ENCODE measurements at regions not wholly inside any gene's neighbourhood (a gene's known extent, or its start where the extent isn't known, plus 50 kb on each side); places are given as distances from the start of the nearest gene placed in this dataset.
"Not testable (repeated sequence)": the region's sequence is repeated elsewhere in the genome, so short reads cannot be mapped to it uniquely, and the experiment has no call there.

- FAIRE-seq = no peak
These were observed 102.7 kb upstream of the NREP start for GRCh38 chr5:111859533-111860270.

DNA sequence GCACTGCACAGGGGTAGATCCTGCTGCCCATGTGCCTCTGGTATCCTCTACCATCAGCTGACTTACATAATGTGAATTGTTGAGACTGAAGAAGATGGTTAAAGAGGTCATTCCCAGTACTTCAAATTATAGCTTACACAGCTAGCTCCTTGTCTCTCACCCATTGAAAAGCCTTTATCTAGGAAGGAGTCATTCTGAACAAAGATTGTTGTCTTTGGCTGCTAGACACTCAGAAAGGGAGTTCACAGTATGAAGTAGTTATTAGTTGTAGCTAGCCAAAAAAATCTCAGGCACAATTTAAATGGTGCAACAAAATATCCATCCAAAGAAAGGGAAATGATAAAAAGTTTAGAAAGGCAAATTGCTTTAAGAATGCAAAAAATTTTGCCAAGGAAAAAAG is 102.0 kb upstream of the NREP start:
- no peak for FAIRE-seq

GRCh38 chr5:111857623-111858022 is 100.6 kb upstream of the NREP start:
- FAIRE-seq = no peak

DNA sequence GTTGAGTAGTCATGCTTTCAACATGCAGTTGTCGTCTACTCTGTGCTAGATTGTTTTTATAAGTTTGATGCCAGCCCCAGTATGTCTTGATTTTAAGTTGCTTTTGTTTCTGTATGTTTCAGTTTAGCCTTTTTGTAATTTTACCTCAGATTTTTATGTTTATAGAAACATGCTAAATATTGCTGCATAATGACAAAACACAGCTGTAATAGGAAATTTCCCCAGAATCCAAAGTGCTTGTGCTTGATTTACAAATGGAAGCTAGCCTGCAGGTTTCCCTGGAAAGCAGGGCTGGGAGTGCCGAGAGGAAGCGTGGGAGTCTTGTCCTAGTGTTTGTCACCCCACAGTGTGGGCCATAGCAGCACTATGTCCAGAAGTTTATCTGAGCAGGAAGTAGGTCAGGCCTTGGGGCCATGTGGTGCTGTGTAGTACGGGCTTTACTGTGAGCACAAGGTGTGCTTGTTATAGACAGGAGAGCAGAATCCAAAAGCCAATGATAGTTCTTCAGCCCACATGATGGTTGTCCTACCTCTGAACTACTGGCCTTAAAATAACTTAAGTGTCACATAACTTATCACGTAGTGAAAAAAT is 100.0 kb upstream of the NREP start:
- no peak for FAIRE-seq

- FAIRE-seq = no peak
These were observed 98.4 kb upstream of the NREP start for GRCh38 chr5:111855356-111855755.

- FAIRE-seq = no peak
These were observed 97.2 kb upstream of the NREP start for GRCh38 chr5:111854186-111854585.

GRCh38 chr5:111853748-111854147 is 96.8 kb upstream of the NREP start:
- FAIRE-seq = no peak

DNA sequence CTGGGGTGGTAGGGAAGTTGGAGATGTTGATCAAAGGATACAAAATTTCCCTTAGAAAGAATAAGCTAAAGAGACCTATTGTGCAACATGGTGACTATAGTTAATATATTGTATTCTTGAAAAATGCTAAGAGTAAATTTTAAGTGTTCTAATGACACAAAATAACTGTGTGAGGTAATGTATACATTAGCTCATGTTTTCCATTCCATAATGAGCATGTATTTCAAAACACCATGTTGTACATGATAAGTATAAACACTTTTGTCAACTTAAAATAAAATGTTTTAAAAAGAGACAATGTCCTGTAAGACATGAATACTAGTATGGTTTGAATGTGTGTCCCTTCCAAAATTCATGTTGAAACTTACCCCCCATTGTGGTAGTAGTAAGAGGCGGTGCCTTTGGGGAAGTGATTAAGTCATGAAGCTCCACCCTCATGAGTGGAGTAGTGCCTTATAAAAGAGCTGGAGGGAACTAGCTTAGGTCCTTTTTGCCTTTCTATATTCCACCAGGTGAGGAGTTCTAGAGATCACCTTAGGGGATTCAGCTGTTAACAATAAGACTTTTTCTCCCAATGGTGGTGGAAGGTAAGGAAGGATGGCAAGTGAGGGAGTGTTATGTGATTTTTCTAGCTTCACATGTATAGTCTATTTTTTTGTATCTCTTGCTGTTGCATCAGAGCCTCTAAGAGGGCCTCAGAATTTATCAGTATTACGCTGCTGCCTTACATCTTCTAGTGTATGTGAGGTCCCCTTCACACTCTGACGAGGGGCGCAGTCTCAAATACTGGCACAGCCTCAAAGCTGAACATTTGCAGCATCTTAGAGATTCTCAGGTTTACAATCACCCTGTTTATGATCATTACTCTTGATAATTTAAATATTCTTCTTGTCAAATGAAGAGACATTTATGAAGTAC is 94.9 kb upstream of the NREP start:
- FAIRE-seq = no peak

DNA sequence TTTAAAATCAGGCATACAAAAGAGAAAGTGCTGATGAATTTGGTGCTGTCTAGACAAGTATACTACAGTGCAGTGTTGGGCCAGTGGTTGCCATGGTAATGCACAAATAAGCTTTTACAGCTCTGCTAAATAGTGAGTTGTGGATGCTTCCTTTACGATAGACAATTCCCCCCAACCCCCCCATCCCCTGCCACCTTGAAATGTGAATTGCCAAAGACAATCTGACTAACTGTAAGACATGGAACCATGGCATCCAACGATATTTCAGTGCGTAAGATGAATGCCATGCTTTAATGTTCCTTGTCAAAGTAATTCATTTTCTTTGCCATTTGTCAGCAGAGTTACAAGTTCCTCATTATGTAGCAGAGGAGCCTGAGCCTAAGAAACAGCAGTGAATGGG is 91.5 kb upstream of the NREP start:
- FAIRE-seq = no peak

GRCh38 chr5:111847052-111847925 is 90.3 kb upstream of the NREP start:
- FAIRE-seq = no peak

DNA sequence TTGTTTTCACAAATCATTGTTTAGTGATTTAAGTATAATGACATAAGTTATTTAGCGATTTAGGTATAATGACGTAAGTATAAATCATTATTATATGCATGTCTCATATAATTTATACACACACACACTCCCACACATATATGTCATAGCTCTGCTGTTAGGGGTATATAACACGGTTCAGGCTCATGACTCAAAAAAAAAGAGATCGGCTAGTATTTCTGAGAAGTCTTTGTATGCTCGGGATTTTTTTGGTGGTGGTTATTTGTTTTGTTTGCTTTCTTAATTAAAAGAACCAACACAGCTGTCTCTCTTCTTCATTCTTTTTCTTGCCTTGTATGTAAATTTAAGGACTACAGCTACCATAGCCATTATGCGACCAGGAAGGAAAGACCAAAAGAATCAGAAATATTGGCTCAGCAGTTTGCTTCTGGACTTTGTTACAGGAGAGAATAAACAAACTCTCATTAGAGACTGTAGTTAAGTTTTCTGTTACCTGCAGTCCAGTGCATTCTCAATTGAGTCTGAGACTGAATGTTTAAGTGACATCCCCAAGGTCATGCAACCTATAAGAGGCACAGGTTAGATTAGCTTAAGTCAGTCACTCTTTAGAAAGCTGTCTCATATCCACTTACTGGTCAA is 83.2 kb upstream of the NREP start:
- FAIRE-seq = no peak

- FAIRE-seq = no peak
These were observed 82.4 kb upstream of the NREP start for GRCh38 chr5:111839438-111839837.

GRCh38 chr5:111836426-111836825 is 79.4 kb upstream of the NREP start:
- no peak for FAIRE-seq

- FAIRE-seq = no peak
These were observed 78.1 kb upstream of the NREP start for GRCh38 chr5:111834926-111835599.

- FAIRE-seq = no peak
These were observed 73.3 kb upstream of the NREP start for GRCh38 chr5:111830333-111830732.

DNA sequence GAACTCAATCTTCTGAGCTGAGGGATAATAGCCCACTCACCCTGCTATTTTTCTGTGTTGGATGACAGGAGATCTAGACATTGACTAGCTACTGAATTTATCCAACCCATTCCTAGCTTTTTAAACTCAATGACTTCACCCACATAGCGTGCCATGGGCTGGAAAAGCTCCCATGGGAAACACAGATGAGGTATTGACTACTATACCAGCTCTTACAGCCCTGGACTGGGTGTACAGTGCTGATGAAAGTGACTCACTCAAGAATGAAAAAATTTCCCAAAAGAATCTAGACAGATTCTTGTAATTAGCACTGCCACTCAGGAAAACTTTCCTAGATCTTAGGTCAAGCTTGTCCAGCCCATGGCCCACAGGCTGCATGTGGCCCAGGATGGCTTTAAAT is 72.7 kb upstream of the NREP start:
- no peak for FAIRE-seq

- FAIRE-seq = no peak
These were observed 69.1 kb upstream of the NREP start for GRCh38 chr5:111826064-111826463.

- no peak for FAIRE-seq
These were observed 63.1 kb upstream of the NREP start for GRCh38 chr5:111820072-111820471.

DNA sequence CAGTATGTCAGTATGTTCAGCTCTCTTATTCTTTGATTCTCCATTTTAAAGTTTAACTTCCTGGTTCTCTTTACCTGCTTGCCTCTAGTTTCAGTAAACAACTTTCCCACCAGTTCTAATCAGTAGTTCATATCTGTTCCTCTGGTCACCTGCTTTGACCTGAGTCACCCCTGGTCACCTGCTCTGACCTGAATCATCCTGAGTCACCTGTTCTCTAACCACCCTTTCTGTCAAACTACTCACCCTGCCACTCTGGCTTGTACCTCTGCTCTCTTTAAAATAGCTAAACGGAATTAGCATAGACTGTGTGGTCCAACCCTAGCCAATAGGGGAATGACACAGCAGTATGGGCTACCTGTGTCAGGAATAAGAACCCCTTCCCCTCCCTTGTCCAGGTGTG is 62.0 kb upstream of the NREP start:
- not testable (repeated sequence) for FAIRE-seq

DNA sequence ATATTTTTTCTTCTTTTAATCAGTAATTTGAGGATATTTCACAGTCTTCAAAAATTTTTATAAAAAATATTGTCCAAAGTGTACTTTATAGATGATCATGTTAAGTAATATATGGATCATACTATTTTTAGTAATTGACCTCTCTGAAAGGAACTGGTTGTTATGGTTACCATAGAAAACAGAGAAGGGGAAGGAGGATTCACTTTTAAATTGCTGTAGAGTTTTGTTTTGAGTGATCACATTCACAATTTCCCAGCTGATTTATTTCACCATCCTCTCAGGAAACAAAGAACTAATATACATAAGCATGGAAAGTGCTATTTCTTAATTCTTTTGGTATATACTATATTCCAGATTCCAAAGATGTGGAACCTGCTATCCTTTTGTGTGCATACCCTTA is 56.5 kb upstream of the NREP start:
- no peak for FAIRE-seq

DNA sequence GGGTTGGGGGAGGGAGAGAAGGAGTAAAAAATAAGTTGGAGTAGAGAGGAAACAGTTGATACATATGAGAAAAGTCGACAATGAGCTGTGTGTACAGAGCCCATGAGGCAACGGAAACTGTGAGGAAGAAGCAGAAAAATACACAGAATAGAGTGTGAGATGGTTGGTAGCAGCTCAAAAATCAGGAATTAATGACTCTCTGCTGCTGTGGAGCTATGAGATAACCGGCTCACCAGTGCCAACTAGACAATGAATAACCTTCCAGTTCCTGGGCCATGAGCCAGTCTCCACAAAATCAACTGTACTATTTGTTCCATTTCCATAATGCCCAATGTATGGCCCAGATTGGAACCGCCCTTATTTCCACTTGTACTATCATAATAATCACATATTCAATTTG is 53.1 kb upstream of the NREP start:
- no peak for FAIRE-seq

All from islet of Langerhans (tissue), 1 donor.